Prostate gland (tissue), 2 donors: ENCODE measurements at regions not wholly inside any gene's neighbourhood (a gene's known extent, or its start where the extent isn't known, plus 50 kb on each side); places are given as distances from the start of the nearest gene placed in this dataset.

ENCODE experiments used
- DNase-seq: peaks from one replicate; pipeline ENCODE4 v3.0.0-alpha.2; 2019; ENCODE audit warnings: low spot score
- H3K27ac ChIP-seq, 2 donors: fragments of 200-600 bp; sonication (generic); 2 replicates each; pipeline ENCODE4 v1.5.1; 2017 to 2019
- H3K27me3 ChIP-seq: fragments of 200-600 bp; sonication (generic); replicated peaks from 2 replicates; pipeline ENCODE4 v1.5.1; 2019; ENCODE audit not compliant: insufficient read depth
- H3K36me3 ChIP-seq, 2 donors: fragments of 200-600 bp; sonication (generic); 1 replicate in 1 of 2; 2 replicates in 1 of 2; pipeline versions ENCODE4 v1.5.1 to v1.8.1; 2017 to 2019
- H3K4me1 ChIP-seq: fragments of 200-600 bp; sonication (generic); replicated peaks from 2 replicates; pipeline ENCODE4 v1.5.1; 2019
- H3K4me3 ChIP-seq, 2 donors: fragments of 200-600 bp; sonication (generic); 2 replicates each; pipeline ENCODE4 v1.5.1; 2017 to 2019
- H3K9me3 ChIP-seq: fragments of 200-600 bp; sonication (generic); 2 replicates; pipeline ENCODE4 v1.5.1; 2017
- CTCF ChIP-seq, 4 experiments: fragments of 200-600 bp in 2 of 4; fragments of 450-650 bp in 2 of 4; sonication (generic) in 2 of 4; IDR thresholded peaks; 1 replicate in 3 of 4; 2 replicates in 1 of 4; pipeline ENCODE4 v1.5.1; 2016 to 2019; ENCODE audit warnings: antibody characterized with exemption in 4 of 4, mild to moderate bottlenecking in 2 of 4, moderate library complexity in 2 of 4
- POLR2A ChIP-seq: fragments of 450-650 bp; IDR thresholded peaks from one replicate; pipeline ENCODE4 v1.6.1; 2016; ENCODE audit warnings: antibody characterized with exemption, mild to moderate bottlenecking
- POLR2AphosphoS5 ChIP-seq: sonication (generic); formaldehyde crosslinking; IDR thresholded peaks from one replicate; pipeline ENCODE4 v1.6.1; 2017; ENCODE audit warnings: antibody characterized with exemption
- WGBS: methylation state at CpG from one replicate; pipeline ENCODE4 v1.1.5; 2018; 5-methylcytosine and 5-hydroxymethylcytosine counted together
- intact Hi-C: fragments of 100-400 bp; cut with DNase I; formaldehyde crosslinking; loops from one replicate; pipeline ENCODE4 v1.14.2; 2022

GRCh38 chr1:70688580-70688979, 277.5 kb downstream of the CTH start:
- H3K9me3 ChIP-seq: no peaks in the 10 kb centered on the region
- no peaks in the 10 kb centered on the region for H3K4me1 ChIP-seq
- DNase-seq: no peak
- no peak overlapping the region for H3K4me3 ChIP-seq
- 49% methylated on average over 1 of the region's 1 CpG for WGBS
- TF ChIP-seq CTCF (IDR thresholded peaks at IDR 0.05) (no peak), POLR2A (no peak), POLR2AphosphoS5 (no peak)
- no peaks in the 10 kb centered on the region for H3K27me3 ChIP-seq
- intact Hi-C loops: no loop called here
- no peak overlapping the region for H3K27ac ChIP-seq
- no peaks in the 10 kb centered on the region for H3K36me3 ChIP-seq

- peak overlapping the region; percentile 2 to 8 for H3K4me3 ChIP-seq
- intact Hi-C loops: no loop called here
- 11% methylated on average over 33 of the region's 33 CpGs for WGBS
- H3K27ac ChIP-seq: no peak overlapping the region
- H3K36me3 ChIP-seq: no peaks in the 10 kb centered on the region
- no peak for TF ChIP-seq CTCF (IDR thresholded peaks at IDR 0.05)
- TF ChIP-seq POLR2AphosphoS5: no peak
- no peak for TF ChIP-seq POLR2A
- H3K9me3 ChIP-seq: no peaks in the 10 kb centered on the region
- H3K4me1 ChIP-seq: no peaks in the 10 kb centered on the region
- H3K27me3 ChIP-seq: no peaks in the 10 kb centered on the region
- DNase-seq: no peak
Observed at GRCh38 chr1:70706381-70707037, 295.4 kb downstream of the CTH start.

- TF ChIP-seq CTCF (IDR thresholded peaks at IDR 0.05): no peak
- TF ChIP-seq POLR2A: no peak
- no peak for TF ChIP-seq POLR2AphosphoS5
- Histone ChIP-seq H3K27me3 (no peaks in the 10 kb centered on the region), H3K4me1 (no peaks in the 10 kb centered on the region), H3K36me3 (no peaks in the 10 kb centered on the region), H3K4me3 (peak overlapping the region in 1 of 2 donors; percentile 8), H3K27ac (no peak overlapping the region), H3K9me3 (no peaks in the 10 kb centered on the region)
- DNase-seq: no peak
- intact Hi-C loops: no loop called here
Observed at GRCh38 chr1:70707214-70707613, 296.1 kb downstream of the CTH start.

- Histone ChIP-seq H3K36me3 (no peaks in the 10 kb centered on the region), H3K27me3 (no peaks in the 10 kb centered on the region), H3K4me1 (no peaks in the 10 kb centered on the region), H3K27ac (no peak overlapping the region), H3K4me3 (no peak overlapping the region), H3K9me3 (no peaks in the 10 kb centered on the region)
- no peak for TF ChIP-seq POLR2AphosphoS5
- TF ChIP-seq CTCF (IDR thresholded peaks at IDR 0.05): no peak
- TF ChIP-seq POLR2A: no peak
- WGBS: 71% methylated on average over 2 of the region's 2 CpGs
- intact Hi-C loops: no loop called here
- no peak for DNase-seq
Observed at GRCh38 chr1:70714149-70714548, 303.1 kb downstream of the CTH start.

GRCh38 chr1:70717211-70717610, 306.1 kb downstream of the CTH start:
- WGBS: 25% methylated on average over 2 of the region's 2 CpGs

More at GRCh38 chr1:70717211-70717610, 306.1 kb downstream of the CTH start:
- H3K27ac ChIP-seq: no peak overlapping the region
- no peak for DNase-seq
- H3K4me3 ChIP-seq: no peak overlapping the region
- H3K9me3 ChIP-seq: no peaks in the 10 kb centered on the region
- H3K4me1 ChIP-seq: no peaks in the 10 kb centered on the region
- no peak for TF ChIP-seq POLR2A
- TF ChIP-seq CTCF (IDR thresholded peaks at IDR 0.05): no peak
- TF ChIP-seq POLR2AphosphoS5: no peak
- intact Hi-C loops: no loop called here
- no peaks in the 10 kb centered on the region for H3K27me3 ChIP-seq
- no peaks in the 10 kb centered on the region for H3K36me3 ChIP-seq
